ENCODE measurements at regions not wholly inside any gene's neighbourhood (a gene's known extent, or its start where the extent isn't known, plus 50 kb on each side); places are given as distances from the start of the nearest gene placed in this dataset.

DNA sequence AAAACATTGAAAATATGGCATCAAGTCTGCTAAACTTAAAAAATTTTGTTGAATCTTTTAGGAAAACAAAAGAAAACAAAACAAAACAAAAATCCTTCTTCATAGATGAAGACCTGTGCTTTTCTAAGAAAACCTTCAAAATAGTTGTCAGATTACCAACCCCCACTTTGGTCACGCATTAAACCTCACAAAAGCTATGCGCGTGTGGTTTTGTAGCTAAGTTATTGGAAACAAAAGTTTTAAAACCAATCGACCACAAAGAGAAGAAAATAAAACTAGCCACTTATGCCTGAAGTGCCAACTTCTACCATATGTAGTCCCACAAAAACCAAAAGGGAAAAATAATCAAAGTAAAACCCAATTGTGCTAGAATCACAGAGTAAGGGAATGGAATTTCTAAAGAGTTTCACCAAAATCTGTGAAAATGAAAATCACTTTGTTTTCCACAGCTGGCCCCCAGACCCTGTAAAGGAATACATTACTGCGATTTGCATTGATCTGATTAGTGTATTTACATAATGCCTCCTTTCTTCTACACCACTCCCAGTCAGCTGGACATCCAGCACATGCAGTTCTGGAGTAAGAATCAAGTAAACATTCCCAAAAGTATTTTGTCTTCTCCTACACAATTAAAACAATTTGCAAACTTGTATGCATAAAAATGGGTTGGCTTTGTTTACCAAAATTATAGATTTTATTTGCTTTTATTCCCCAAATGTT, 330.1 kb upstream of the DKK2 start:
- TF ChIP-seq, protein P1, sequence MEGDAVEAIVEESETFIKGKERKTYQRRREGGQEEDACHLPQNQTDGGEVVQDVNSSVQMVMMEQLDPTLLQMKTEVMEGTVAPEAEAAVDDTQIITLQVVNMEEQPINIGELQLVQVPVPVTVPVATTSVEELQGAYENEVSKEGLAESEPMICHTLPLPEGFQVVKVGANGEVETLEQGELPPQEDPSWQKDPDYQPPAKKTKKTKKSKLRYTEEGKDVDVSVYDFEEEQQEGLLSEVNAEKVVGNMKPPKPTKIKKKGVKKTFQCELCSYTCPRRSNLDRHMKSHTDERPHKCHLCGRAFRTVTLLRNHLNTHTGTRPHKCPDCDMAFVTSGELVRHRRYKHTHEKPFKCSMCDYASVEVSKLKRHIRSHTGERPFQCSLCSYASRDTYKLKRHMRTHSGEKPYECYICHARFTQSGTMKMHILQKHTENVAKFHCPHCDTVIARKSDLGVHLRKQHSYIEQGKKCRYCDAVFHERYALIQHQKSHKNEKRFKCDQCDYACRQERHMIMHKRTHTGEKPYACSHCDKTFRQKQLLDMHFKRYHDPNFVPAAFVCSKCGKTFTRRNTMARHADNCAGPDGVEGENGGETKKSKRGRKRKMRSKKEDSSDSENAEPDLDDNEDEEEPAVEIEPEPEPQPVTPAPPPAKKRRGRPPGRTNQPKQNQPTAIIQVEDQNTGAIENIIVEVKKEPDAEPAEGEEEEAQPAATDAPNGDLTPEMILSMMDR (IDR thresholded peaks at IDR 0.05) = no peak
- TF ChIP-seq POLR2A (IDR thresholded peaks at IDR 0.05) (no peak), POLR2AphosphoS5 (IDR thresholded peaks at IDR 0.05) (no peak)
